SK-N-MC (cell line): ENCODE measurements at regions not wholly inside any gene's neighbourhood (a gene's known extent, or its start where the extent isn't known, plus 50 kb on each side); places are given as distances from the start of the nearest gene placed in this dataset.

Experiments used
- EZH2 ChIP-seq: fragments of 200-600 bp; sonication (generic); IDR thresholded peaks from one replicate; pipeline ENCODE4 v1.6.1; 2017; ENCODE audit warnings: antibody characterized with exemption
- POLR2AphosphoS5 ChIP-seq: IDR thresholded peaks from 2 replicates; pipeline ENCODE4 v1.6.1; 2012; ENCODE audit warnings: mild to moderate bottlenecking, low read depth, low read length, borderline replicate concordance

DNA sequence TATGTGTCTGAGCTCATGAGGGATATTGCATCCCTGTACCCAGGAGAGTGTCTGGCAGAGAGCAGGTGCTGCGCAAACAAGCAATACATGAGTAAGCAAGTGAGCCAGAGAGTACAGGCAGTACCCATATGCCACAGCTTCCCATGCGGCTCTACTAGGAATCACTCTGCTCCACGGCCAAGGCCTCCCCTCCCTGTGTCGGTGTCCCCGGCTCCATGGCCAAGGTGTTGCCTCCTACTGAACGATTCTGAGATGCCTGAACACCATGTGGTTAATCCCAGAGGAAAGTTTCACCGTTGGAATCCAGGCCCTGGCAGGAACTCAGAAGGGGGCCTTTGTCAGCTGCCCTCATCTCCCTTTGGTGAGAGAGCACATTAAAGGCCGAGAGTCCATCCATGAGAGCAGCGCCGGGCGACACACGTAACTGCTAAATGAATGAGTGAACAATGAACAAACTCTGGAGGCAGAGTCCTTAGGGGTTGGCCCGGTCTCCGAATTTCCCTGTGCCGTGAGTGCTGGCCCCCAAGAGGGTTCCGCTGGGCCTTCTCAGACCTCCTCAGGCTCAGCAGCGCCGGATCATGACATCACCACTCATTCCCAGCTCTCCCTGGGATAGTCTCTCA lies 136.0 kb upstream of the FAM20C start:
- TF ChIP-seq EZH2 (no peak), POLR2AphosphoS5 (no peak)
